Body of pancreas (tissue), 4 donors: ENCODE measurements at regions not wholly inside any gene's neighbourhood (a gene's known extent, or its start where the extent isn't known, plus 50 kb on each side); places are given as distances from the start of the nearest gene placed in this dataset.

Experiments used
- ATAC-seq: fragments of 150-250 bp; one replicate; pipeline ENCODE4 v1.9.1; 2016
- DNase-seq, 4 donors: peaks; one replicate each; pipeline ENCODE4 v3.0.0-alpha.2; 2019
- H3K27ac ChIP-seq, 4 donors: fragments of 200-600 bp; sonication (generic); 1 replicate in 3 of 4; 2 replicates in 1 of 4; pipeline versions ENCODE4 v1.5.1 to v1.6.1; 2016 to 2019; ENCODE audit warnings: mild to moderate bottlenecking in 1 of 4, mixed read lengths in 1 of 4, moderate library complexity in 1 of 4
- H3K27me3 ChIP-seq, 2 donors: fragments of 200-600 bp; sonication (generic); one replicate each; pipeline ENCODE4 v1.6.0; 2016; ENCODE audit warnings: mild to moderate bottlenecking in 1 of 2
- H3K36me3 ChIP-seq, 2 donors: fragments of 200-600 bp; sonication (generic); replicated peaks in 1 of 2; 2 replicates each; pipeline ENCODE4 v1.5.1; 2016; ENCODE audit warnings: low read depth in 2 of 2; ENCODE audit not compliant: insufficient read depth in 1 of 2
- H3K4me1 ChIP-seq: fragments of 200-600 bp; sonication (generic); one replicate; pipeline ENCODE4 v1.6.0; 2016
- H3K4me3 ChIP-seq, 2 donors: fragments of 200-600 bp; sonication (generic); 1 replicate in 1 of 2; 2 replicates in 1 of 2; pipeline ENCODE4 v1.5.1; 2016 to 2019
- H3K9me3 ChIP-seq, 3 donors: fragments of 200-600 bp; sonication (generic); 1 replicate in 2 of 3; 2 replicates in 1 of 3; pipeline ENCODE4 v1.5.1; 2016
- POLR2A ChIP-seq, 3 donors: fragments of 450-650 bp; IDR thresholded peaks; one replicate each; pipeline ENCODE4 v1.6.1; 2016; ENCODE audit warnings: antibody characterized with exemption in 3 of 3, mild to moderate bottlenecking in 2 of 3
- WGBS, 2 donors: methylation state at CpG; one replicate each; pipeline ENCODE4 v1.1.5; 2017; 5-methylcytosine and 5-hydroxymethylcytosine counted together
- intact Hi-C: fragments of 100-400 bp; cut with DNase I; formaldehyde crosslinking; loops from one replicate; pipeline ENCODE4 v1.15.1; 2023
- TF ChIP-seq, protein P1 (sequence below), 7 experiments: fragments of 450-650 bp in 4 of 7; fragments of 200-600 bp in 3 of 7; sonication (generic) in 3 of 7; IDR thresholded peaks; one replicate each; pipeline ENCODE4 v1.5.1; 2016 to 2019; ENCODE audit warnings: antibody characterized with exemption in 7 of 7

DNA sequence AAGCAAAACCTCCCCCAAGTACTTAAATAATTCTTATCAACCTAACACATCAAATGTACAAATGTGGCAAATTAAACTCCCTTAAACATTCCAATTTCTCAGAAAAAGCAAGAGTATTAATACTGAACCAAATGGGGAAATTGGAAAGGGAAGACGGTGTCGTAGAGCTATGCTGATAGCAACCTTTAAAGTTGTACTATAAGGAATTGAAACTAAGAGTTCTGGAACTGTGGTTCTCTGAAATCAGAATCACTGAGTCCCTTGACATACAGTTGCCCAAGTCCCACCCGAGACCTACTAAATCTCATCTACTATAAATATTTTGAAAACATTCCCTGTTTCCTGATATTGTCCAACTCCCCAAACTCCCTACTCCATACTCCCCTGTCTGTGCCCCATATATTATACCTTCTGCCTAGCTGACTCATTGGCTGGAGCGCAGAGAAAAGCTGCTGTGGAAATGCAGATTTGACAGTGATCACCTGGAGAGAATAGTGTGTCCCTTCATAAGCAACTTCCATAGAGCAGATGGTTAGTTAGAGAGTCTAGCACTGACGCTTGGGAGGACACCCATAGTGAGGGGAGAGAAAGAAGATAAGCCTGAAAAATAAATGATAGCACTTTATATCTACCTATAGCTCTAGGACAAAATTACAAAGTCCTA is 51.4 kb upstream of the ITM2B start:
- Histone ChIP-seq H3K27ac (no peak overlapping the region), H3K36me3 (no peaks in the 10 kb centered on the region), H3K4me3 (no peak overlapping the region), H3K9me3 (no peaks in the 10 kb centered on the region), H3K27me3 (no peaks in the 10 kb centered on the region), H3K4me1 (no peaks in the 10 kb centered on the region)
- intact Hi-C loops, result no loop called here
- WGBS, 2 donors, result 69 to 79% methylated on average over 5 of the region's 5 CpGs
- DNase-seq, result no peak
- ATAC-seq, result no peak
- TF ChIP-seq, protein P1, sequence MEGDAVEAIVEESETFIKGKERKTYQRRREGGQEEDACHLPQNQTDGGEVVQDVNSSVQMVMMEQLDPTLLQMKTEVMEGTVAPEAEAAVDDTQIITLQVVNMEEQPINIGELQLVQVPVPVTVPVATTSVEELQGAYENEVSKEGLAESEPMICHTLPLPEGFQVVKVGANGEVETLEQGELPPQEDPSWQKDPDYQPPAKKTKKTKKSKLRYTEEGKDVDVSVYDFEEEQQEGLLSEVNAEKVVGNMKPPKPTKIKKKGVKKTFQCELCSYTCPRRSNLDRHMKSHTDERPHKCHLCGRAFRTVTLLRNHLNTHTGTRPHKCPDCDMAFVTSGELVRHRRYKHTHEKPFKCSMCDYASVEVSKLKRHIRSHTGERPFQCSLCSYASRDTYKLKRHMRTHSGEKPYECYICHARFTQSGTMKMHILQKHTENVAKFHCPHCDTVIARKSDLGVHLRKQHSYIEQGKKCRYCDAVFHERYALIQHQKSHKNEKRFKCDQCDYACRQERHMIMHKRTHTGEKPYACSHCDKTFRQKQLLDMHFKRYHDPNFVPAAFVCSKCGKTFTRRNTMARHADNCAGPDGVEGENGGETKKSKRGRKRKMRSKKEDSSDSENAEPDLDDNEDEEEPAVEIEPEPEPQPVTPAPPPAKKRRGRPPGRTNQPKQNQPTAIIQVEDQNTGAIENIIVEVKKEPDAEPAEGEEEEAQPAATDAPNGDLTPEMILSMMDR (IDR thresholded peaks at IDR 0.05), result no peak
- no peak for TF ChIP-seq POLR2A (IDR thresholded peaks at IDR 0.05)

DNA sequence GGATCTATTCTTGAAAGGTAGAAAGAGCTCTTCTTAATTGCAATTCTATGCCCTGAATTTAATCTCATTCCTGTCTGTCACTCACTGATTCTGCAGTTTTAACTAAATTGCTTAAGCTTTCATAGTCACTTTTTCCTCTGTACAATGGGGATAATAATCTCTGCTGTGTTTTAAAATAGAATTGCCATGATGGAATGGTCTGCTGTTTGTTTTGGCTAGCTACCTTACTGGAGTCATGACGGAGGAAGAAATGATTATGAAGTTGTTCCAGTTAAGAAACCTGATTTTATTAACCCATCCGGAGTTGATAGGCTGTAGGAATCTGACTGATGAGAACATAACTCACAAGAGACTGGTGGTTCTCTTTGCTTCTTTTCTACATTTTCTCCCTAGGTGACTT is 54.9 kb upstream of the ITM2B start:
- TF ChIP-seq POLR2A (IDR thresholded peaks at IDR 0.05), result no peak
- TF ChIP-seq, protein P1 (IDR thresholded peaks at IDR 0.05), result no peak
- H3K4me1 ChIP-seq, result no peaks in the 10 kb centered on the region
- 15 to 27% methylated on average over 2 of the region's 2 CpGs for WGBS, 2 donors
- no peaks in the 10 kb centered on the region for H3K27me3 ChIP-seq
- intact Hi-C loops, result no loop called here
- DNase-seq, result no peak
- H3K27ac ChIP-seq, result no peak overlapping the region
- H3K36me3 ChIP-seq, result no peaks in the 10 kb centered on the region
- no peaks in the 10 kb centered on the region for H3K9me3 ChIP-seq
- H3K4me3 ChIP-seq, result no peak overlapping the region
- ATAC-seq, result no peak

DNA sequence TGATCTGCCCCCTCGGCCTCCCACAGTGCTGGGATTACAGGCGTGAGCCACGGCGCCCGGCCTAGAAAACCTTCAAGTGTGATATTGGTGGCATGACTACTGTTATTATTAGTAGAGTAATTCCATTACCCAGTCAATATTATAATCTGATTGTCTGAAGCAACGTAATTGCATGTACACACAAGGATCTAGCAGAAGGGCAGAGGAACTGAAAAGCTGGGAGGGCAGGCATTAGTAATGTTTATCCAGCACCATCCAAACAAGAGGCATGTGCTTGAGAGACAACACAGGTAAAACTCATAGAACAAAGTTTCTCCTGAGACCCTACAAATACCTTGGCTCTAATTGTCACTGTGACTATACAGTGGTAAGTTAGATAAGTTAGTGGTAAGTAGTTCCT is 56.2 kb upstream of the ITM2B start:
- intact Hi-C loops, result no loop called here
- H3K27me3 ChIP-seq, result no peaks in the 10 kb centered on the region
- DNase-seq (no peak), ATAC-seq (no peak)
- no peak overlapping the region for H3K27ac ChIP-seq
- TF ChIP-seq POLR2A (IDR thresholded peaks at IDR 0.05), result no peak
- TF ChIP-seq, protein P1 (IDR thresholded peaks at IDR 0.05), result no peak
- no peaks in the 10 kb centered on the region for H3K9me3 ChIP-seq
- WGBS, 2 donors, result 93 to 95% methylated on average over 5 to 6 of the region's 6 CpGs
- no peak overlapping the region for H3K4me3 ChIP-seq
- H3K4me1 ChIP-seq, result no peaks in the 10 kb centered on the region
- H3K36me3 ChIP-seq, result no peaks in the 10 kb centered on the region

DNA sequence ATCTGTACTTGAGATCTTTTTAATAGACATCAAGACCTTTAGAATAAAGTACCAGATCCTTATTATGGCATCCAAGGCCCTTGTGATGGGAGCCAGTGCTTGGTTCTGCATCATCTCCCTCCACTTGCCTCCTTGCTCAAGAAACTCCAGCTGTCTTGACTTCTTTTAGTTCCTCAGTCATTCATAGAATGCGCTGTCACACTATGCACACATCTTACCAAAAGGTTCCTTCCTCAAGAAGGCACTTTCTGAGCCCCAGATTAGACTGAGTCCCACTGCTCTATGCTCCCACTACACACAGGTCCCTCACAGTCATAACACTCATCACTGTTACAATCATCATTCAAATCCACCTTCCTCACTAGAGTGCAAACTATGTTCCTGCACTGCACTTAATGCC is 57.8 kb upstream of the ITM2B start:
- no peak for TF ChIP-seq POLR2A (IDR thresholded peaks at IDR 0.05)
- TF ChIP-seq, protein P1 (IDR thresholded peaks at IDR 0.05), result no peak
- no peaks in the 10 kb centered on the region for H3K36me3 ChIP-seq
- H3K27me3 ChIP-seq, result no peaks in the 10 kb centered on the region
- H3K9me3 ChIP-seq, result no peaks in the 10 kb centered on the region
- H3K27ac ChIP-seq, result no peak overlapping the region
- intact Hi-C loops, result no loop called here
- ATAC-seq (no peak), DNase-seq (no peak)
- 87 to 89% methylated on average over 1 of the region's 1 CpG for WGBS, 2 donors
- H3K4me1 ChIP-seq, result no peaks in the 10 kb centered on the region
- H3K4me3 ChIP-seq, result no peak overlapping the region

DNA sequence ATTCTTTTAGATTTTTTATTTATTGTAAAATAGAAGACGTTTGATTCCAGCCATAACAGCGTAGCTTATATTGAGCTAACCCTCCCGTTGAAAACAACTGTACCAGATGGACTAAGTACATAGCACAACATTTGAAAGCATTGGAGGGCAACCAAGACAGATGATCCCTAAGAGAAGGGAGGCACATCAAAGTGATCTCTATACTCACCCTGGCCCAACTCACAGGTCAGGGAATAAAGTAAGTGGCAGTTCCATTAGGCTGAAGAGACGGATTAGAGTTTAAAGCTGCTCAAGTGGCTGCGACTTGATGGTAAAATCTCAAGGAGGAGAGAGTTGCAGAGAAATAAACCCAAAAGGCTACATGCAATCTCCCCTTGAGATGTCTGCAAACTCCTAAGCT is 65.1 kb upstream of the ITM2B start:
- Histone ChIP-seq H3K27ac (no peak overlapping the region), H3K27me3 (no peaks in the 10 kb centered on the region), H3K4me3 (no peak overlapping the region), H3K36me3 (no peaks in the 10 kb centered on the region), H3K9me3 (no peaks in the 10 kb centered on the region), H3K4me1 (no peaks in the 10 kb centered on the region)
- ATAC-seq, result no peak
- TF ChIP-seq POLR2A (IDR thresholded peaks at IDR 0.05), result no peak
- DNase-seq, result no peak
- intact Hi-C loops, result no loop called here
- 73 to 77% methylated on average over 5 of the region's 5 CpGs for WGBS, 2 donors
